GM12874 (cell line): ENCODE measurements at regions not wholly inside any gene's neighbourhood (a gene's known extent, or its start where the extent isn't known, plus 50 kb on each side); places are given as distances from the start of the nearest gene placed in this dataset.

Source experiments
- CTCF ChIP-seq: IDR thresholded peaks from 2 replicates; pipeline ENCODE4 v1.5.1; 2011; ENCODE audit warnings: low read depth, mild to moderate bottlenecking, control low read depth, low read length, moderate library complexity; ENCODE audit not compliant: insufficient read depth

DNA sequence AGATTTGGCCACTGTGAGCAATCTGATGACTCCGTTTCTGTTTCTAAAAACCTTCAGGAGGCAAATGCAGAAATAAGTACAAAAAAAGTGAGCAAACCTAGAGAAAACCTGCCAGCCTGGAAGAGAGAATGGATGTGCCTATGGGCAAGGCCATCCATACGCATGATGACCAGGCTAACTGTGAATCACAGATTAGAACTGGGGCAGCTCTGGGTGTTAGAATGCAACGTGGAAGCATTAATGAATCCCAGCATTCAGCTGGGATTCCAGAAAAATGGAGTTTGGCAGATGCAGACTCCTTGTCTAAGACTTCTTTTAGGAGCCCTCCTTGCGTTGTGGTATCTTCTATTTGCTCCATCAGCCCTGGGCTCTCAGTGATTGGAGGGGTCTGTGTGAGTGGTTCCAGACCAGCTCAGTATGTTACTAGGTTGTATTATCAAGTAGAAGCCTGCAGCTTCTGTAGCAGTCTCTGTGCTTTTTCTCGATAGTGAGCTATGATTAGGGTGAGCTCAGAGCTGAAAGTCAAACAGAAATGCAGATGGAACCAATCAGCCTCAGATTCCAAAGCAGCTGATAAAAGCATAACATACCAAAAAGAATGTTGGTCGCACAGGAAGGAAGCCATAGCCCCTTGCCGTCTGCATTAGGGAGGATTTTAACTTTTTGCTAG, 154.0 kb downstream of the PSMG1 start:
- no peak for TF ChIP-seq CTCF

DNA sequence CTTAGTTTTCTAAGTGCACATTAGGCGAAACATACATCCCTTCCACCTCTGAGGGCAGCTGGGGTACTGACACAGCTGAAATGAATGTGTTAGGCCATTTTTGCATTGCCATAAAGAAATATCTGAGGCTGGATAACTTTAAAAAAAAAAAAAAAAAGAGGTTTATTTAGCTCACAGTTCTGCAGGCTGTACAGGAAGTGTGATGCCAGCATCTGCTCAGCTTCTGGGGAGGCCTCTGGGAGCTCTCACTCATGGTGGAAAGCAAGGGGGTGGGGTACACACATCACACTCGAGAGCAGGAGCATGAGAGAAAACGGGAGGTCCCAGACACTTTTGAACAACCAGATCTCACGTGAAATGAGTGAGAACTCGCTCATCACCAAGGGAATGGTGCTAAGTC, 158.1 kb downstream of the PSMG1 start:
- no peak for TF ChIP-seq CTCF

DNA sequence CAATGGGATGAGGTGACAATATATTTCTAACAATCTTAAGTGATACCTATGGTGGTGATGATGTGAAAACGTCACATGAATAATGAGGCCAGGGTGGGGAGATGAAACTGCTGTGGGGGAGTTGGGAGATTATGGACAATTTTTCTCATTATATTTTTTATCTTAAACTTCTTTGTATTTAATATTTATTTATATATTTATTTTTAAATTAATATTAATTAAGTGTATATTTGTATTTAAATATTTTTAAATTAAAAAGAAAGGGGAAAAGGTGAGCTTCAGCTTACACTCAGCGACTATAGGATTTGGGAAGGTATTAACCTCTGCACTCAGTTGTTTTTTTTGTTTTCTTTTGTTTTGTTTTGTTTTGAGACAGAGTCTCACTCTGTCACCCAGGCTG, 158.7 kb downstream of the PSMG1 start:
- no peak for TF ChIP-seq CTCF

DNA sequence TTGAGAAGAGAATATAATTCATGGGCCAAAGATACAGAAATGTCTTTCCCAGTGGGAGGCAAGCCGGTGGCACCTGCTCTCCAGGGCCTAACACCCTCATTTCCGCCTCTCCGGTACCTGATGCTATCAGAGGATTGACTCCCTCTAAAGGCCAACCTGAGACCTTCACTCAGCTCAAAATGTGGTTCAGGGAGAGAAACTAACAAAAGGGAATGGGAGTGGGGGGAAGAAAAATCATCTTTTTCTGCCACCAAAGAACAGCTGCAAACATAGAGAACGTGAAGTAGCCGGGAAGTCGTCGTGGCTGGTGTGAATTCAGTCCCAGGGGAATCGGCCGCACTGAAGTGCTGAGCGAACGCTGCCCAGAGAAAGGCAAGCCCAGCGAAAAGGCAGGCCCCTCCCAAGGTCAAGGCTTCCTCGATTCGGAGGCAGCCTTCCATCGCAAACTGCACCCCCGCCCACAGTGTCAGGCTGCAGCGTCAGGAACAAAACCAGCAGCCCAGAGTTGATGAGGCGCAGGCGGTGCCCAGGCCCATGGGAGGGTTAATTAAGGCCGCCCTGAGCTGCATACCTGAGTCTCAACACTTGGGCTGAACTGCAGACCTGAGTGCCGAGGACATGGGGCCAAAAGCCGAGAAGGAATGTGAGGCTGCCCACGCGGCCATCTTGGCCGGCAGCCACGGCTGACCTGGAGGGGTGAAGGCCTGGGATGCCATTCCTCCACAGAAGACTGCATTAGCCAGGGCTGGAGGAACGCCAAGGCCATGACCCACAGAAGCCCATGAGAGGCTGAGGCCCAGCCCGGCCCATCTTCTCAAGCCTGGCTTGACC, 160.2 kb downstream of the PSMG1 start:
- TF ChIP-seq CTCF, result no peak

DNA sequence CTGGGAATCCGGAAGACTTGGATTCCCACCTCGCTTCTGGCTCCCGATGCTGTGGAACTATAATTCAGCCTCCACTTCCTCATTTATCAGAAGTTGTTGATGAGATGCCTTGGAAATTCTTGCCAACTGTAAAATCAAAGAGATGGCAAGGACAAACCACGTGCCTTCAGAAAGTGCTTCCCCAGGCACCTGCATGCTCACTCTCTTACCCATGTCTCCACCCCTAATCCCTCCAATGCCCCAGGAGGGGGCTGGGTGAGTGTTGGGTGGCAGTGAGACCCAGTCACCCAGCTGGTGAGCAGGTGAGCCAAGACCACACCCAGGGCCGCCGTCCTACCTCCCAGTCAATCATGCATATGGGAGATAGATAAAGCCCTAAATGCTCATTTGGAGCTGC, 160.8 kb downstream of the PSMG1 start:
- no peak for TF ChIP-seq CTCF

DNA sequence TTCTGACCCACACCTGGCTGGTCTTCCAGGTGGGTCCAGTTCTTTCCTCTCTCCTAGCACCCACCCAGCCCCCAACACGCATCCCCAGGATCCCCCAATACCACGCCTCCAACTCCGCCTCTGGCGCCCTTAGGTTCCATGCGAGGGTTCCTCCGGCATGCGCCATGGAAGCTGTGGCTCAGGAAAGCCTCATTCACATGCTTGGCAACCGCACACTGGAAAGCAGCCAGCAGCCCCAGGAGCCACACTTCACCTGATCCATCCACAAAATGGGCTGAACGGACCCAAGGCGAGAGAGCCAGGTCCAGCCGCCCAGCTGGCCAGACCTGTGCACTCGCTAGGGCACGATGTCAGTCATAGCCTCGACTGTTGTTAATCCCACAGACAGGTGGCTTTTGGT, 161.2 kb downstream of the PSMG1 start:
- TF ChIP-seq CTCF, result no peak

DNA sequence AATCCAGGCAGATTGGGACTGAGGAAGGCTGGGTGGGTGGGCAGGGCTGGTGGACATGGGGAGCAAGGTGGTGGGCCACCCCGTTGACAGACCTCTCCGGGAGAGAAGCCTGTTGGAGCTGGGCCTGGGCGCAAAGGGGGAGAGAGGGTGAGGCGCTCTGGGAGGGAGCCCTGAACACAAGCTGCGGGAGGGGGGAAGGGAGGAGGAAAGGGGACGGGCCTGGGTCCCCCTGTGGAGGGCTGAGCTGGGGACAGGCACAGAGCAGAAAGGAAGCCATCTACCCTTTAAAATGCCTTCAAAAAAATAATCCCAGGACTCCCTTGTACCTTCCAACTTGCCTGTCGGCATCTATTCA, 161.8 kb downstream of the PSMG1 start:
- no peak for TF ChIP-seq CTCF
